Panc1 (cell line): ENCODE measurements at regions not wholly inside any gene's neighbourhood (a gene's known extent, or its start where the extent isn't known, plus 50 kb on each side); places are given as distances from the start of the nearest gene placed in this dataset.

ENCODE experiments used
- ATAC-seq: fragments of 200-7000 bp; cut with Tn5 transposase; 2 replicates; pipeline ENCODE4 v1.9.1; 2020; ENCODE audit warnings: mild to moderate bottlenecking, moderate library complexity
- BruUV-seq: library from RNA; stranded (reverse); fragments of 400-500 nt; replicated peaks from 2 replicates; lab custom pipeline; 2021; lab: Mats Ljungman, UMichigan
- CTCF ChIA-PET: fragments of 300-600 bp; sonication (Branson Sonifier 250); formaldehyde crosslinking; loops from one replicate; lab custom pipeline; 2022; ENCODE audit warnings: antibody characterized with exemption; lab: Charles Lee
- POLR2A ChIA-PET: fragments of 300-600 bp; sonication (Branson Sonifier 250); formaldehyde crosslinking; loops from one replicate; lab custom pipeline; 2022; ENCODE audit warnings: antibody characterized with exemption; lab: Charles Lee
- DNase-seq: peaks from one replicate; pipeline ENCODE4 v3.0.0-alpha.2; 2010; ENCODE audit warnings: low read depth, low spot score
- H3K27ac ChIP-seq: 2 replicates; pipeline ENCODE4 v1.5.1; 2011; ENCODE audit warnings: mild to moderate bottlenecking, low read length, inconsistent platforms
- H3K27me3 ChIP-seq: fragments of 200-500 bp; sonication (Bioruptor generic); 2 replicates; pipeline ENCODE4 v1.6.0; 2014; ENCODE audit warnings: low read length, inconsistent platforms; ENCODE audit not compliant: control insufficient read depth, insufficient read depth
- H3K36me3 ChIP-seq: fragments of 200-500 bp; sonication (Bioruptor generic); 2 replicates; pipeline ENCODE4 v1.5.1; 2014; ENCODE audit warnings: inconsistent platforms, mild to moderate bottlenecking, low read length, moderate library complexity; ENCODE audit not compliant: control insufficient read depth, insufficient read depth
- H3K4me1 ChIP-seq: 2 replicates; pipeline ENCODE4 v1.5.1; 2011; ENCODE audit warnings: inconsistent platforms, mild to moderate bottlenecking, low read length, moderate library complexity; ENCODE audit not compliant: control insufficient read depth, insufficient read depth
- H3K4me3 ChIP-seq, 2 experiments: 2 replicates each; pipeline ENCODE4 v1.5.1; 2011 to 2012; ENCODE audit warnings: low read depth in 2 of 2, low read length in 2 of 2, mild to moderate bottlenecking in 2 of 2, inconsistent platforms in 1 of 2, moderate library complexity in 1 of 2
- H3K9me3 ChIP-seq: fragments of 200-500 bp; sonication (Bioruptor generic); 2 replicates; pipeline ENCODE4 v1.5.1; 2014; ENCODE audit warnings: low read depth, mild to moderate bottlenecking, inconsistent platforms, low read length, moderate library complexity; ENCODE audit not compliant: control insufficient read depth, insufficient read depth
- POLR2AphosphoS5 ChIP-seq: IDR thresholded peaks from 2 replicates; pipeline ENCODE4 v1.6.1; 2012; ENCODE audit warnings: mild to moderate bottlenecking, low read depth, low read length, moderate library complexity
- SIN3A ChIP-seq: IDR thresholded peaks from 2 replicates; pipeline ENCODE4 v1.6.1; 2012; ENCODE audit warnings: low read depth, mild to moderate bottlenecking, low read length, moderate library complexity, borderline replicate concordance; ENCODE audit not compliant: insufficient read depth
- TCF7L2 ChIP-seq: IDR thresholded peaks from 2 replicates; pipeline ENCODE4 v1.6.1; 2011; ENCODE audit warnings: mild to moderate bottlenecking, low read depth, low read length, inconsistent platforms
- in situ Hi-C: cut with HindIII; loops from 2 replicates; pipeline ENCODE4 v1.10.0; 2016; ENCODE audit warnings: low sequenced_read_pairs, low pct_unique_long_range_greater_than_20kb
- intact Hi-C: fragments of 100-400 bp; cut with micrococcal nuclease; formaldehyde crosslinking; loops from one replicate; pipeline ENCODE4 v1.10.0; 2022; ENCODE audit not compliant: unreplicated experiment
- TF ChIP-seq, protein P1 (sequence below), 2 experiments: IDR thresholded peaks; 2 replicates each; pipeline ENCODE4 v1.6.1; 2011 to 2012; ENCODE audit warnings: low read depth in 2 of 2, control low read depth in 1 of 2, low read length in 1 of 2, mild to moderate bottlenecking in 1 of 2, moderate library complexity in 1 of 2; ENCODE audit not compliant: insufficient read depth in 1 of 2
- TF ChIP-seq, protein P2 (sequence below): fragments of 450-650 bp; IDR thresholded peaks from 2 replicates; pipeline ENCODE4 v1.5.1; 2017; ENCODE audit warnings: mild to moderate bottlenecking

DNA sequence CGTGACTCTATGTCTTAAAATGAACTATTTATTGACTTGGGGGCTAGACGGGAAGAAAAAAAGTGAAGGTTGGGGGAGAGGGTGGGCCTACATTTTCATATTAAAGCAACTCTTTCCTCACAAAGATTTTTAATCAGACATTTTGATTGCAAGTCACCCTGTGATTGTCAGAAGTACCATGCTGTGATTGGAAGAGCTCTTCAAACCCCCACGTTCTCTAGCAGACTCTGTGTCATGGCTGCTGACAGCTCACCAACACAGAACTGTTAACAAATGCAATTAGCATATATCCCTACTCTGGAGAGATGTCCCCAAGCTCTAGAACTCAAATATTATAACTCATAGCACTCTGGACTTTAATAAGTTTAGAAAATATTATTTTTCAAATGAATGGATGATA lies 428.4 kb upstream of the DCC start:
- ChIA-PET POLR2A (no interaction called here), CTCF (no interaction called here)
- no peak overlapping the region for H3K4me3 ChIP-seq
- no peaks in the 10 kb centered on the region for H3K9me3 ChIP-seq
- TF ChIP-seq, protein P1, sequence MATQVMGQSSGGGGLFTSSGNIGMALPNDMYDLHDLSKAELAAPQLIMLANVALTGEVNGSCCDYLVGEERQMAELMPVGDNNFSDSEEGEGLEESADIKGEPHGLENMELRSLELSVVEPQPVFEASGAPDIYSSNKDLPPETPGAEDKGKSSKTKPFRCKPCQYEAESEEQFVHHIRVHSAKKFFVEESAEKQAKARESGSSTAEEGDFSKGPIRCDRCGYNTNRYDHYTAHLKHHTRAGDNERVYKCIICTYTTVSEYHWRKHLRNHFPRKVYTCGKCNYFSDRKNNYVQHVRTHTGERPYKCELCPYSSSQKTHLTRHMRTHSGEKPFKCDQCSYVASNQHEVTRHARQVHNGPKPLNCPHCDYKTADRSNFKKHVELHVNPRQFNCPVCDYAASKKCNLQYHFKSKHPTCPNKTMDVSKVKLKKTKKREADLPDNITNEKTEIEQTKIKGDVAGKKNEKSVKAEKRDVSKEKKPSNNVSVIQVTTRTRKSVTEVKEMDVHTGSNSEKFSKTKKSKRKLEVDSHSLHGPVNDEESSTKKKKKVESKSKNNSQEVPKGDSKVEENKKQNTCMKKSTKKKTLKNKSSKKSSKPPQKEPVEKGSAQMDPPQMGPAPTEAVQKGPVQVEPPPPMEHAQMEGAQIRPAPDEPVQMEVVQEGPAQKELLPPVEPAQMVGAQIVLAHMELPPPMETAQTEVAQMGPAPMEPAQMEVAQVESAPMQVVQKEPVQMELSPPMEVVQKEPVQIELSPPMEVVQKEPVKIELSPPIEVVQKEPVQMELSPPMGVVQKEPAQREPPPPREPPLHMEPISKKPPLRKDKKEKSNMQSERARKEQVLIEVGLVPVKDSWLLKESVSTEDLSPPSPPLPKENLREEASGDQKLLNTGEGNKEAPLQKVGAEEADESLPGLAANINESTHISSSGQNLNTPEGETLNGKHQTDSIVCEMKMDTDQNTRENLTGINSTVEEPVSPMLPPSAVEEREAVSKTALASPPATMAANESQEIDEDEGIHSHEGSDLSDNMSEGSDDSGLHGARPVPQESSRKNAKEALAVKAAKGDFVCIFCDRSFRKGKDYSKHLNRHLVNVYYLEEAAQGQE (IDR thresholded peaks at IDR 0.05; ENCODE audit: insufficient read depth in 1 of 2, low read depth in 2 of 2, low read length in 1 of 2) = no peak
- TF ChIP-seq POLR2AphosphoS5 = no peak
- no peak for TF ChIP-seq SIN3A
- no peaks in the 10 kb centered on the region for H3K36me3 ChIP-seq
- intact Hi-C loops (no loop called here), in situ Hi-C loops (no loop called here)
- H3K27ac ChIP-seq = no peak overlapping the region
- ATAC-seq (no peak), DNase-seq (no peak)
- H3K27me3 ChIP-seq = no peaks in the 10 kb centered on the region
- no peaks in the 10 kb centered on the region for H3K4me1 ChIP-seq
- no TSS peak for BruUV-seq

DNA sequence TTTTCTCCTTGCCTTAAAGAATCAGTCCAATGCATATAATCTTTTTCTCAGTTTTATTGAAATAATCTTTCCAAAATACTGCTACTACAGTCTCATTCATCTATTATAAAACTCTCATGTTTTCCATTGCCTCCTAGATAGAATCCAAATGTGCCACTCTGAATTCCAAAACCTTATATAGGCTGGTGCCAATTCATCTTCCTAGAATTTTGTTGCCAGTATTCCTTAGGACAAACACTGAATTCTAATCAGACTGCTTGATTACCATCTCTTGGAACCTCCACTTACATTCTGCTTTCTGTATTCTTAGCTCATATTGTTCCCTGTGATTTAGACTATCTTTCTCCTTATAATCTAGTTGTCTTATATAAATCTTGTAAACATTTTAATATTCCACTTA lies 427.6 kb upstream of the DCC start:
- ChIA-PET CTCF (no interaction called here), POLR2A (no interaction called here)
- Histone ChIP-seq H3K4me1 (no peaks in the 10 kb centered on the region), H3K9me3 (no peaks in the 10 kb centered on the region), H3K4me3 (no peak overlapping the region), H3K36me3 (no peaks in the 10 kb centered on the region), H3K27ac (no peak overlapping the region), H3K27me3 (no peaks in the 10 kb centered on the region)
- DNase-seq = no peak
- intact Hi-C loops = no loop called here
- no peak for TF ChIP-seq SIN3A
- TF ChIP-seq, protein P2, sequence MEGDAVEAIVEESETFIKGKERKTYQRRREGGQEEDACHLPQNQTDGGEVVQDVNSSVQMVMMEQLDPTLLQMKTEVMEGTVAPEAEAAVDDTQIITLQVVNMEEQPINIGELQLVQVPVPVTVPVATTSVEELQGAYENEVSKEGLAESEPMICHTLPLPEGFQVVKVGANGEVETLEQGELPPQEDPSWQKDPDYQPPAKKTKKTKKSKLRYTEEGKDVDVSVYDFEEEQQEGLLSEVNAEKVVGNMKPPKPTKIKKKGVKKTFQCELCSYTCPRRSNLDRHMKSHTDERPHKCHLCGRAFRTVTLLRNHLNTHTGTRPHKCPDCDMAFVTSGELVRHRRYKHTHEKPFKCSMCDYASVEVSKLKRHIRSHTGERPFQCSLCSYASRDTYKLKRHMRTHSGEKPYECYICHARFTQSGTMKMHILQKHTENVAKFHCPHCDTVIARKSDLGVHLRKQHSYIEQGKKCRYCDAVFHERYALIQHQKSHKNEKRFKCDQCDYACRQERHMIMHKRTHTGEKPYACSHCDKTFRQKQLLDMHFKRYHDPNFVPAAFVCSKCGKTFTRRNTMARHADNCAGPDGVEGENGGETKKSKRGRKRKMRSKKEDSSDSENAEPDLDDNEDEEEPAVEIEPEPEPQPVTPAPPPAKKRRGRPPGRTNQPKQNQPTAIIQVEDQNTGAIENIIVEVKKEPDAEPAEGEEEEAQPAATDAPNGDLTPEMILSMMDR = no peak
- TF ChIP-seq TCF7L2 = no peak
- no peak for TF ChIP-seq POLR2AphosphoS5
- TF ChIP-seq, protein P1 (IDR thresholded peaks at IDR 0.05; ENCODE audit: insufficient read depth in 1 of 2, low read depth in 2 of 2, low read length in 1 of 2) = no peak
- ATAC-seq = no peak
- in situ Hi-C loops = no loop called here
- BruUV-seq = no TSS peak
